SJCRH30 (cell line): ENCODE measurements at regions not wholly inside any gene's neighbourhood (a gene's known extent, or its start where the extent isn't known, plus 50 kb on each side); places are given as distances from the start of the nearest gene placed in this dataset.

Experiments used
- DNase-seq, 2 experiments: peaks; one replicate each; pipeline ENCODE4 v3.0.0-alpha.2; 2015 to 2020
- H3K27ac ChIP-seq: fragments of 250-450 bp; sonication (Bioruptor Pico); 2 replicates; pipeline ENCODE4 v1.5.1; 2020; ENCODE audit warnings: mild to moderate bottlenecking, moderate library complexity
- H3K27me3 ChIP-seq: fragments of 250-450 bp; sonication (Bioruptor Pico); 2 replicates; pipeline ENCODE4 v1.5.1; 2020; ENCODE audit warnings: mild to moderate bottlenecking, moderate library complexity
- H3K36me3 ChIP-seq: fragments of 250-450 bp; sonication (Bioruptor Pico); 2 replicates; pipeline ENCODE4 v1.5.1; 2020; ENCODE audit warnings: mild to moderate bottlenecking, moderate library complexity
- H3K4me1 ChIP-seq: fragments of 250-450 bp; sonication (Bioruptor Pico); 2 replicates; pipeline ENCODE4 v1.5.1; 2020; ENCODE audit warnings: mild to moderate bottlenecking, moderate library complexity
- H3K4me3 ChIP-seq: fragments of 250-450 bp; sonication (Bioruptor Pico); 2 replicates; pipeline ENCODE4 v1.5.1; 2020; ENCODE audit warnings: mild to moderate bottlenecking, moderate library complexity
- H3K9me3 ChIP-seq: fragments of 250-450 bp; sonication (Bioruptor Pico); replicated peaks from 2 replicates; pipeline ENCODE4 v1.5.1; 2020; ENCODE audit warnings: mild to moderate bottlenecking, moderate library complexity

GRCh38 chr5:113869611-113870010, 356.1 kb downstream of the YTHDC2 start:
- Histone ChIP-seq H3K4me3 (no peak overlapping the region), H3K27me3 (no peaks in the 10 kb centered on the region), H3K27ac (no peak overlapping the region), H3K4me1 (no peaks in the 10 kb centered on the region), H3K9me3 (no peaks in the 10 kb centered on the region), H3K36me3 (no peaks in the 10 kb centered on the region)
- no peak for DNase-seq

GRCh38 chr5:113871972-113872371, 358.5 kb downstream of the YTHDC2 start:
- no peaks in the 10 kb centered on the region for H3K27me3 ChIP-seq
- no peaks in the 10 kb centered on the region for H3K36me3 ChIP-seq
- no peaks in the 10 kb centered on the region for H3K4me1 ChIP-seq

GRCh38 chr5:113875096-113875495, 361.6 kb downstream of the YTHDC2 start:
- H3K27me3 ChIP-seq: no peaks in the 10 kb centered on the region
- no peaks in the 10 kb centered on the region for H3K4me1 ChIP-seq
- no peaks in the 10 kb centered on the region for H3K9me3 ChIP-seq
- no peaks in the 10 kb centered on the region for H3K36me3 ChIP-seq
- no peak for DNase-seq
- no peak overlapping the region for H3K27ac ChIP-seq
- H3K4me3 ChIP-seq: no peak overlapping the region

More at GRCh38 chr5:113871972-113872371, 358.5 kb downstream of the YTHDC2 start:
- DNase-seq: no peak
- H3K9me3 ChIP-seq: no peaks in the 10 kb centered on the region
- no peak overlapping the region for H3K4me3 ChIP-seq
- no peak overlapping the region for H3K27ac ChIP-seq

GRCh38 chr5:113891491-113891890, 378.0 kb downstream of the YTHDC2 start:
- Histone ChIP-seq H3K4me1 (no peaks in the 10 kb centered on the region), H3K4me3 (no peak overlapping the region), H3K9me3 (no peaks in the 10 kb centered on the region), H3K27me3 (peaks cover 5% of the 10 kb centered on the region; the same call in 1 of the 2 replicates), H3K27ac (no peak overlapping the region), H3K36me3 (no peaks in the 10 kb centered on the region)
- DNase-seq: no peak

GRCh38 chr5:113896789-113897188, 383.3 kb downstream of the YTHDC2 start:
- no peak overlapping the region for H3K4me3 ChIP-seq
- H3K9me3 ChIP-seq: no peaks in the 10 kb centered on the region
- no peak overlapping the region for H3K27ac ChIP-seq
- H3K27me3 ChIP-seq: peaks cover 6% of the 10 kb centered on the region; the same call in 1 of the 2 replicates
- H3K36me3 ChIP-seq: no peaks in the 10 kb centered on the region
- H3K4me1 ChIP-seq: no peaks in the 10 kb centered on the region
- DNase-seq: no peak

GRCh38 chr5:113897748-113898147, 384.3 kb downstream of the YTHDC2 start:
- Histone ChIP-seq H3K9me3 (no peaks in the 10 kb centered on the region), H3K4me3 (no peak overlapping the region), H3K27ac (no peak overlapping the region), H3K27me3 (peaks cover 6% of the 10 kb centered on the region; the same call in 1 of the 2 replicates), H3K36me3 (no peaks in the 10 kb centered on the region), H3K4me1 (no peaks in the 10 kb centered on the region)
- DNase-seq: no peak

- peaks cover 6% of the 10 kb centered on the region for H3K27me3 ChIP-seq
- no peaks in the 10 kb centered on the region for H3K36me3 ChIP-seq
- no peak for DNase-seq
- no peak overlapping the region for H3K4me3 ChIP-seq
- H3K4me1 ChIP-seq: no peaks in the 10 kb centered on the region
- no peak overlapping the region for H3K27ac ChIP-seq
- H3K9me3 ChIP-seq: no peaks in the 10 kb centered on the region
Measured at GRCh38 chr5:113900141-113900540, 386.6 kb downstream of the YTHDC2 start.

GRCh38 chr5:113900816-113901215, 387.3 kb downstream of the YTHDC2 start:
- Histone ChIP-seq H3K36me3 (no peaks in the 10 kb centered on the region), H3K4me1 (no peaks in the 10 kb centered on the region), H3K27me3 (peaks cover 6% of the 10 kb centered on the region), H3K4me3 (no peak overlapping the region), H3K9me3 (no peaks in the 10 kb centered on the region), H3K27ac (no peak overlapping the region)
- DNase-seq: no peak

GRCh38 chr5:113901718-113902117, 388.2 kb downstream of the YTHDC2 start:
- no peak overlapping the region for H3K27ac ChIP-seq
- no peak overlapping the region for H3K4me3 ChIP-seq
- no peaks in the 10 kb centered on the region for H3K36me3 ChIP-seq
- H3K9me3 ChIP-seq: no peaks in the 10 kb centered on the region
- no peak for DNase-seq
- no peaks in the 10 kb centered on the region; the same call in 1 of the 2 replicates for H3K27me3 ChIP-seq
- no peaks in the 10 kb centered on the region for H3K4me1 ChIP-seq

- Histone ChIP-seq H3K27me3 (no peaks in the 10 kb centered on the region; the same call in 1 of the 2 replicates), H3K27ac (no peak overlapping the region), H3K4me1 (no peaks in the 10 kb centered on the region), H3K9me3 (no peaks in the 10 kb centered on the region), H3K4me3 (no peak overlapping the region), H3K36me3 (no peaks in the 10 kb centered on the region)
- no peak for DNase-seq
Measured at GRCh38 chr5:113902917-113903660, 389.6 kb downstream of the YTHDC2 start.

GRCh38 chr5:113909782-113910181, 396.3 kb downstream of the YTHDC2 start:
- H3K36me3 ChIP-seq: no peaks in the 10 kb centered on the region
- H3K27ac ChIP-seq: no peak overlapping the region
- no peak overlapping the region for H3K4me3 ChIP-seq
- no peaks in the 10 kb centered on the region for H3K9me3 ChIP-seq
- no peaks in the 10 kb centered on the region for H3K4me1 ChIP-seq
- H3K27me3 ChIP-seq: no peaks in the 10 kb centered on the region
- no peak for DNase-seq

- no peaks in the 10 kb centered on the region for H3K36me3 ChIP-seq
- no peaks in the 10 kb centered on the region for H3K27me3 ChIP-seq
- DNase-seq: no peak
- no peaks in the 10 kb centered on the region for H3K4me1 ChIP-seq
- no peak overlapping the region for H3K27ac ChIP-seq
- no peak overlapping the region for H3K4me3 ChIP-seq
- H3K9me3 ChIP-seq: no peaks in the 10 kb centered on the region
Measured at GRCh38 chr5:113917997-113918396, 404.5 kb downstream of the YTHDC2 start.

GRCh38 chr5:113922343-113922742, 408.8 kb downstream of the YTHDC2 start:
- no peak overlapping the region for H3K4me3 ChIP-seq
- H3K9me3 ChIP-seq: no peaks in the 10 kb centered on the region
- H3K36me3 ChIP-seq: no peaks in the 10 kb centered on the region
- no peaks in the 10 kb centered on the region for H3K4me1 ChIP-seq
- no peak overlapping the region for H3K27ac ChIP-seq
- DNase-seq: no peak
- no peaks in the 10 kb centered on the region for H3K27me3 ChIP-seq

- no peaks in the 10 kb centered on the region for H3K36me3 ChIP-seq
- DNase-seq: no peak
- H3K27me3 ChIP-seq: no peaks in the 10 kb centered on the region
- no peaks in the 10 kb centered on the region for H3K9me3 ChIP-seq
- no peak overlapping the region for H3K4me3 ChIP-seq
- no peak overlapping the region for H3K27ac ChIP-seq
- no peaks in the 10 kb centered on the region for H3K4me1 ChIP-seq
Measured at GRCh38 chr5:113935453-113935852, 422.0 kb downstream of the YTHDC2 start.

GRCh38 chr5:113937301-113937700, 423.8 kb downstream of the YTHDC2 start:
- Histone ChIP-seq H3K4me3 (no peak overlapping the region), H3K4me1 (no peaks in the 10 kb centered on the region)
- no peak for DNase-seq

GRCh38 chr5:113939988-113940387, 421.9 kb upstream of the KCNN2 start:
- Histone ChIP-seq H3K4me3 (no peak overlapping the region), H3K4me1 (no peaks in the 10 kb centered on the region), H3K36me3 (no peaks in the 10 kb centered on the region), H3K27me3 (no peaks in the 10 kb centered on the region), H3K27ac (no peak overlapping the region), H3K9me3 (no peaks in the 10 kb centered on the region)
- DNase-seq: no peak

More at GRCh38 chr5:113937301-113937700, 423.8 kb downstream of the YTHDC2 start:
- Histone ChIP-seq H3K27ac (no peak overlapping the region), H3K9me3 (no peaks in the 10 kb centered on the region), H3K27me3 (no peaks in the 10 kb centered on the region), H3K36me3 (no peaks in the 10 kb centered on the region)
